ENCODE measurements at regions not wholly inside any gene's neighbourhood (a gene's known extent, or its start where the extent isn't known, plus 50 kb on each side); places are given as distances from the start of the nearest gene placed in this dataset.

DNA sequence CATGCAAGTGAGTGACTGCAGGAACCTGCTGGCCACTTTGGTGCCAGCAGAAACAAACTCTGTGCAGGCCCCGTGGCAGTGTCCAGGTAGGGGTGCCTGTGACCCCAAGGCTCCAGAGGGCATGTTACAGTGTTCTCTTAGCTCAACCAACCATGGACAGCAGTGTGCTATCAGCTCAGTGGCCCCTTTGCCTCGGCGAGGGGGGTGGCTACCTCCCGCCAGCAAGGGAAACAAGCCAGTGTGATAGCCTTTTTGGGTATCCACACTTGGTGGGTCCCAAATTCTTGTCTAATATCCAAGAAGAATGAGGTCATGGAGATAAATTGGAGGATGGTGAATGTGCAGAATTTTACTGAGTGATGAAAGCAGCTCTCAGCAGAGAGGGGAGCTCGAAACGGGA lies 298.6 kb upstream of the SLC30A5 start:
- TF ChIP-seq, protein P1, sequence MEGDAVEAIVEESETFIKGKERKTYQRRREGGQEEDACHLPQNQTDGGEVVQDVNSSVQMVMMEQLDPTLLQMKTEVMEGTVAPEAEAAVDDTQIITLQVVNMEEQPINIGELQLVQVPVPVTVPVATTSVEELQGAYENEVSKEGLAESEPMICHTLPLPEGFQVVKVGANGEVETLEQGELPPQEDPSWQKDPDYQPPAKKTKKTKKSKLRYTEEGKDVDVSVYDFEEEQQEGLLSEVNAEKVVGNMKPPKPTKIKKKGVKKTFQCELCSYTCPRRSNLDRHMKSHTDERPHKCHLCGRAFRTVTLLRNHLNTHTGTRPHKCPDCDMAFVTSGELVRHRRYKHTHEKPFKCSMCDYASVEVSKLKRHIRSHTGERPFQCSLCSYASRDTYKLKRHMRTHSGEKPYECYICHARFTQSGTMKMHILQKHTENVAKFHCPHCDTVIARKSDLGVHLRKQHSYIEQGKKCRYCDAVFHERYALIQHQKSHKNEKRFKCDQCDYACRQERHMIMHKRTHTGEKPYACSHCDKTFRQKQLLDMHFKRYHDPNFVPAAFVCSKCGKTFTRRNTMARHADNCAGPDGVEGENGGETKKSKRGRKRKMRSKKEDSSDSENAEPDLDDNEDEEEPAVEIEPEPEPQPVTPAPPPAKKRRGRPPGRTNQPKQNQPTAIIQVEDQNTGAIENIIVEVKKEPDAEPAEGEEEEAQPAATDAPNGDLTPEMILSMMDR (IDR thresholded peaks at IDR 0.05 in 2 of 3, conservative IDR thresholded peaks at IDR 0.05 in 1 of 3; ENCODE audit: insufficient read depth in 2 of 3, low read depth in 1 of 3, low read length in 3 of 3): no peak
- TF ChIP-seq MEF2A (IDR thresholded peaks at IDR 0.05; ENCODE audit: control insufficient read depth, low read depth, low read length): no peak
- no peak for TF ChIP-seq HINFP (tag; conservative IDR thresholded peaks at IDR 0.05; ENCODE audit: low read depth)
- no peak for TF ChIP-seq TSHZ1 (CRISPR knock-in tag; IDR thresholded peaks at IDR 0.05)
- TF ChIP-seq NR2F6 (CRISPR knock-in tag; IDR thresholded peaks at IDR 0.05): no peak
- no peak for TF ChIP-seq BRD4 (IDR thresholded peaks at IDR 0.05)
- no peak for TF ChIP-seq POLR2A (conservative IDR thresholded peaks at IDR 0.05)
- no peak for TF ChIP-seq NR1H2 (CRISPR knock-in tag; IDR thresholded peaks at IDR 0.05)
- TF ChIP-seq, protein P2, sequence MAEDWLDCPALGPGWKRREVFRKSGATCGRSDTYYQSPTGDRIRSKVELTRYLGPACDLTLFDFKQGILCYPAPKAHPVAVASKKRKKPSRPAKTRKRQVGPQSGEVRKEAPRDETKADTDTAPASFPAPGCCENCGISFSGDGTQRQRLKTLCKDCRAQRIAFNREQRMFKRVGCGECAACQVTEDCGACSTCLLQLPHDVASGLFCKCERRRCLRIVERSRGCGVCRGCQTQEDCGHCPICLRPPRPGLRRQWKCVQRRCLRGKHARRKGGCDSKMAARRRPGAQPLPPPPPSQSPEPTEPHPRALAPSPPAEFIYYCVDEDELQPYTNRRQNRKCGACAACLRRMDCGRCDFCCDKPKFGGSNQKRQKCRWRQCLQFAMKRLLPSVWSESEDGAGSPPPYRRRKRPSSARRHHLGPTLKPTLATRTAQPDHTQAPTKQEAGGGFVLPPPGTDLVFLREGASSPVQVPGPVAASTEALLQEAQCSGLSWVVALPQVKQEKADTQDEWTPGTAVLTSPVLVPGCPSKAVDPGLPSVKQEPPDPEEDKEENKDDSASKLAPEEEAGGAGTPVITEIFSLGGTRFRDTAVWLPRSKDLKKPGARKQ (CRISPR knock-in tag; IDR thresholded peaks at IDR 0.05): no peak
- TF ChIP-seq ARID4B (CRISPR knock-in tag; IDR thresholded peaks at IDR 0.05): no peak
- TF ChIP-seq PHF20 (IDR thresholded peaks at IDR 0.05; ENCODE audit: partially characterized antibody): no peak
- TF ChIP-seq DNMT1 (IDR thresholded peaks at IDR 0.05): no peak
- no peak for TF ChIP-seq BDP1 (IDR thresholded peaks at IDR 0.05; ENCODE audit: insufficient read depth, insufficient read length)
- TF ChIP-seq MLX (CRISPR knock-in tag; conservative IDR thresholded peaks at IDR 0.05): no peak

All from K562 (cell line).